ENCODE measurements at regions not wholly inside any gene's neighbourhood (a gene's known extent, or its start where the extent isn't known, plus 50 kb on each side); places are given as distances from the start of the nearest gene placed in this dataset.
"Not testable (repeated sequence)": the region's sequence is repeated elsewhere in the genome, so short reads cannot be mapped to it uniquely, and the experiment has no call there.

GRCh38 chr4:177246641-177247584 lies 62.8 kb upstream of the NEIL3 start:
- DNase-seq (ENCODE audit: low read depth) = no peak

DNA sequence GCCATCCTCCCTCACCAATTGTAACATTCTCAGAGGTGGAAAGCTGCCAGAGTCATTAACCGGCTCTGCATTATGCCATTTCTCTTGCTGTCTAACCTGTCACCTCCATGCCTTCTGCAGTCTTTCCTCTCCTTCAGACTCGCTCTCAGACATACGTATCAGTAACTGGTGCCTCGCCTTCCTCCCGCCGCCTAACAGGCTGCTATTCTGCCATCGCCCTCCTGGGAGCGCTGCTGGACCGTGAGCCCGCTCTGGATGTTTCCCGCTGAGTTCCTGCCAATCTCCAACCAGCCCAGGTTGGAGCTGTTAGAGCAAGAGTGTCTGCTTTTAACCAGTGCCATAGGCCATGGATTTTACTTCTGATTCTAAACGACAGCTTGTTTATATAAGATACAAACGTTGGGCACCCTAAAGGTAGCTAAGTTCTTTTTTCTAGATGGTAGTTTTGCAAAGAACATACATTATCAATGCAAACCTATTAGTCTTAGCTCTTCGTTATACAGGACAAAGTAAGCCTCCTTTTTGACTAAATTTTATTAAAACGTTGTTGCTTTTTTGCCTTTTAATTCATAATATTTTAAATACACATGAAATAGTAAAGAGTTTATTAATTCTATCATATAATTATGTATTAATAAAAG lies 59.5 kb upstream of the NEIL3 start:
- DNase-seq (ENCODE audit: low read depth) = no peak

DNA sequence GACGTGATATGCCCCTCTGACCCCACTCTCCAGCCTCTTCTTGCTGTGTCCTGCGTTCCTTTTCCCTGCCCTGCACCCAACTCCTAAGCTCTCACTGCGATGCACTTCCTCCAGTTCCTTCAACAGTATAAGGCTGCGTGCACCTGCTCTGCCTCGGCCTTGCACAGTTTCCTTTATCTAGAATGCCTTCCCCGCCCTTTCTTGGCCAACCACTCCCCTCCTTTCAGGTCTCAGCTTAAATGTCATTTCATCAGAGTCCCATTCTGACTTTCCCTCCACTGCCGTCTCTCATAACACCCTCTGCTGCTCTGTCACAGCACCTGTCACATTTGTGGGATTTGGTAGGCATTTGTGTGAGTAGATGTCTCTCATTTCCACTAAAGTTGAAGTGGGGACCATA lies 58.4 kb upstream of the NEIL3 start:
- DNase-seq (ENCODE audit: low read depth) = no peak

- no peak for DNase-seq (ENCODE audit: low read depth)
Observed at GRCh38 chr4:177255359-177255758, 54.3 kb upstream of the NEIL3 start.

GRCh38 chr4:177256950-177257349 lies 52.7 kb upstream of the NEIL3 start:
- DNase-seq (ENCODE audit: low read depth) = no peak

DNA sequence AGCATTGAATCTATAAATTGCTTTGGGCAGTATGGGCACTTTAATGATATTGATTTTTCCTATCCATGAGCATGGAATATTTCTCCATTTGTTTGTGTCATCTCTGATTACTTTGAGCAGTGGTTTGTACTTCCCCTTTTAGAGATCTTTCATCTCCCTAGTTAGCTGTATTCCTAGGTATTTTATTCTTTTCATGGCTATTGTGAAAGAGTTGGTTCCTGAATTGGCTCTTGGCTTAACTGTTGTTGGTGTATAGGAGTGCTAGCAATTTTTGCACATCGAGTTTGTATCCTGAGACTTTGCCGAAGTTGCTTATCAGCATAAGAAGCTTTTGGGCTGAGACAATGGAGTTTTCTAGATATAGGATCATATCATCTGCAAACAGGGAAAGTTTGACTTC lies 50.2 kb upstream of the NEIL3 start:
- not testable (repeated sequence) for DNase-seq (ENCODE audit: low read depth)
